ENCODE measurements at regions not wholly inside any gene's neighbourhood (a gene's known extent, or its start where the extent isn't known, plus 50 kb on each side); places are given as distances from the start of the nearest gene placed in this dataset.

GRCh38 chr2:79292958-79293315 lies 133.4 kb upstream of the REG3A start:
- no peaks in the 10 kb centered on the region for H3K9me2 ChIP-seq (ENCODE audit: insufficient read depth)
- DNase-seq (ENCODE audit: low spot score) (no peak), ATAC-seq (no peak)
- H3K27me3 ChIP-seq (ENCODE audit: insufficient read depth), result no peaks in the 10 kb centered on the region
- H3K79me2 ChIP-seq (replicated peaks; ENCODE audit: insufficient read depth), result no peaks in the 10 kb centered on the region
- H3K4me1 ChIP-seq (ENCODE audit: insufficient read depth), result no peaks in the 10 kb centered on the region
- H3K27ac Mint-ChIP-seq, result no peak overlapping the region
- H3K36me3 Mint-ChIP-seq (ENCODE audit: low read depth), result peaks cover 14% of the 10 kb centered on the region
- H3K4me3 ChIP-seq, result no peak overlapping the region
- H3F3A ChIP-seq (replicated peaks; ENCODE audit: low read depth), result no peaks in the 10 kb centered on the region
- no peak overlapping the region for H3K4me2 ChIP-seq
- peaks cover 3% of the 10 kb centered on the region; the same call in 1 of the 2 replicates for H3K36me3 ChIP-seq (ENCODE audit: insufficient read depth)
- H3K4me1 Mint-ChIP-seq, result no peaks in the 10 kb centered on the region
- H4K20me1 ChIP-seq (replicated peaks; ENCODE audit: insufficient read depth), result no peaks in the 10 kb centered on the region
- H2AFZ ChIP-seq, result no peak overlapping the region
- TF ChIP-seq ZNF331 (CRISPR knock-in tag; IDR thresholded peaks at IDR 0.05; ENCODE audit: low read depth), result no peak
- TF ChIP-seq ZNF114 (CRISPR knock-in tag; IDR thresholded peaks at IDR 0.05), result no peak
- TF ChIP-seq, protein P1, sequence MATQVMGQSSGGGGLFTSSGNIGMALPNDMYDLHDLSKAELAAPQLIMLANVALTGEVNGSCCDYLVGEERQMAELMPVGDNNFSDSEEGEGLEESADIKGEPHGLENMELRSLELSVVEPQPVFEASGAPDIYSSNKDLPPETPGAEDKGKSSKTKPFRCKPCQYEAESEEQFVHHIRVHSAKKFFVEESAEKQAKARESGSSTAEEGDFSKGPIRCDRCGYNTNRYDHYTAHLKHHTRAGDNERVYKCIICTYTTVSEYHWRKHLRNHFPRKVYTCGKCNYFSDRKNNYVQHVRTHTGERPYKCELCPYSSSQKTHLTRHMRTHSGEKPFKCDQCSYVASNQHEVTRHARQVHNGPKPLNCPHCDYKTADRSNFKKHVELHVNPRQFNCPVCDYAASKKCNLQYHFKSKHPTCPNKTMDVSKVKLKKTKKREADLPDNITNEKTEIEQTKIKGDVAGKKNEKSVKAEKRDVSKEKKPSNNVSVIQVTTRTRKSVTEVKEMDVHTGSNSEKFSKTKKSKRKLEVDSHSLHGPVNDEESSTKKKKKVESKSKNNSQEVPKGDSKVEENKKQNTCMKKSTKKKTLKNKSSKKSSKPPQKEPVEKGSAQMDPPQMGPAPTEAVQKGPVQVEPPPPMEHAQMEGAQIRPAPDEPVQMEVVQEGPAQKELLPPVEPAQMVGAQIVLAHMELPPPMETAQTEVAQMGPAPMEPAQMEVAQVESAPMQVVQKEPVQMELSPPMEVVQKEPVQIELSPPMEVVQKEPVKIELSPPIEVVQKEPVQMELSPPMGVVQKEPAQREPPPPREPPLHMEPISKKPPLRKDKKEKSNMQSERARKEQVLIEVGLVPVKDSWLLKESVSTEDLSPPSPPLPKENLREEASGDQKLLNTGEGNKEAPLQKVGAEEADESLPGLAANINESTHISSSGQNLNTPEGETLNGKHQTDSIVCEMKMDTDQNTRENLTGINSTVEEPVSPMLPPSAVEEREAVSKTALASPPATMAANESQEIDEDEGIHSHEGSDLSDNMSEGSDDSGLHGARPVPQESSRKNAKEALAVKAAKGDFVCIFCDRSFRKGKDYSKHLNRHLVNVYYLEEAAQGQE (IDR thresholded peaks at IDR 0.05; ENCODE audit: unreplicated experiment), result no peak
- peaks cover 14% of the 10 kb centered on the region for H3K9me3 Mint-ChIP-seq
- H3K27me3 Mint-ChIP-seq (ENCODE audit: insufficient read depth, low read depth, poor library complexity), result no peaks in the 10 kb centered on the region
- no peak overlapping the region for H3K4me3 Mint-ChIP-seq
- H3K27ac ChIP-seq (ENCODE audit: low read depth), result no peak overlapping the region

DNA sequence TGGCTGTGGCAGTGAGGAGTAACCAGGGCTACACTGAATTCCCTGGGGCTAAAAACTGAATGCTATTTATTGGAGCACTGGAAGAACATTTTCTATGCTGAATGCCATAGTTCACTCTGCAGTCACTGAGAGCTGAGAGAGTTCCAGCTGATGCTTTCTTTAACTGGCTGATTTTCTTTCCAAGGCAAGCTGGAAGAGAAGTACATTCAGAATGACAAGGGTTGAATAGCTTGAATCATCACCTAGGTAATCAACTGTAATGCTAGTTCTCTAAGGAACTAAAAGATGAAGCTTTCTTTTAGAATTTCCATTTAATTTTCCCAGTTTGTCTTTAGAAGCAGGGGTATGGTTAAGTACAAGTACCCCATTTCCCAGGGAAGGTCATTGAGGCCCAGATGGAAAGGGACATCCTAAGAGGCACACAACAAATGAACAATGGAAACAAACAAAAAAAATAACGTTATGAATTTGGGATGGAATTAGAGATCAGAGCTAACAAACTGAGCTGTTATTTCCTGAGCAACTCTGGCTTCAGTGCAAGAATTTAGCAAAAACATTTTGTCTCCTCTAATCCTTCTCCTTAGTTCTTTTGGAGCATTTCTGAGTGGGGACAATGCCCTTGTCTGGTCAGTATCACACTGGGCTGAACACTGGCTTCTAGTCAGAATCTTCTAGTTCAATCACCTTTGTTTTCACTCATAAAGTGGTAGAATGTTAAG lies 132.8 kb upstream of the REG3A start:
- no peak overlapping the region for H3K27ac Mint-ChIP-seq
- Histone ChIP-seq H2AFZ (no peak overlapping the region), H3K4me3 (no peak overlapping the region), H3K9me2 (ENCODE audit: insufficient read depth) (no peaks in the 10 kb centered on the region), H3K79me2 (replicated peaks; ENCODE audit: insufficient read depth) (no peaks in the 10 kb centered on the region), H4K20me1 (replicated peaks; ENCODE audit: insufficient read depth) (no peaks in the 10 kb centered on the region), H3K4me2 (no peak overlapping the region), H3F3A (replicated peaks; ENCODE audit: low read depth) (no peaks in the 10 kb centered on the region), H3K27ac (ENCODE audit: low read depth) (no peak overlapping the region), H3K27me3 (ENCODE audit: insufficient read depth) (no peaks in the 10 kb centered on the region), H3K4me1 (ENCODE audit: insufficient read depth) (no peaks in the 10 kb centered on the region), H3K36me3 (ENCODE audit: insufficient read depth) (peaks cover 3% of the 10 kb centered on the region; the same call in 1 of the 2 replicates)
- DNase-seq (ENCODE audit: low spot score) (no peak), ATAC-seq (no peak)
- peaks cover 18% of the 10 kb centered on the region for H3K9me3 Mint-ChIP-seq
- peaks cover 15% of the 10 kb centered on the region for H3K36me3 Mint-ChIP-seq (ENCODE audit: low read depth)
- TF ChIP-seq, protein P1 (IDR thresholded peaks at IDR 0.05; ENCODE audit: unreplicated experiment), result no peak
- no peak for TF ChIP-seq NANOG (IDR thresholded peaks at IDR 0.05; ENCODE audit: borderline replicate concordance)
- H3K4me1 Mint-ChIP-seq, result no peaks in the 10 kb centered on the region
- no peak overlapping the region for H3K4me3 Mint-ChIP-seq
- no peaks in the 10 kb centered on the region for H3K27me3 Mint-ChIP-seq (ENCODE audit: insufficient read depth, low read depth, poor library complexity)
